Ascending aorta (tissue), 2 donors: ENCODE measurements at regions not wholly inside any gene's neighbourhood (a gene's known extent, or its start where the extent isn't known, plus 50 kb on each side); places are given as distances from the start of the nearest gene placed in this dataset.

Experiments used
- DNase-seq, 2 donors: peaks; one replicate each; pipeline ENCODE4 v3.0.0-alpha.2; 2019; ENCODE audit warnings: low spot score in 2 of 2
- H3K27ac ChIP-seq, 2 donors: fragments of 200-600 bp; sonication (generic); one replicate each; pipeline ENCODE4 v1.5.1; 2016 to 2017; ENCODE audit warnings: mild to moderate bottlenecking in 1 of 2
- H3K27me3 ChIP-seq: fragments of 200-600 bp; sonication (generic); one replicate; pipeline ENCODE4 v1.5.1; 2017
- H3K36me3 ChIP-seq, 2 donors: fragments of 200-600 bp; sonication (generic); one replicate each; pipeline ENCODE4 v1.5.1; 2016
- H3K4me1 ChIP-seq, 2 donors: fragments of 200-600 bp; sonication (generic); one replicate each; pipeline ENCODE4 v1.5.1; 2016 to 2017; ENCODE audit warnings: mild to moderate bottlenecking in 1 of 2
- H3K4me3 ChIP-seq, 2 donors: fragments of 200-600 bp; sonication (generic); one replicate each; pipeline ENCODE4 v1.5.1; 2016 to 2017; ENCODE audit warnings: mild to moderate bottlenecking in 1 of 2
- H3K9me3 ChIP-seq, 2 donors: fragments of 200-600 bp; sonication (generic); one replicate each; pipeline ENCODE4 v1.5.1; 2016
- intact Hi-C: fragments of 100-400 bp; cut with DNase I; formaldehyde crosslinking; loops from one replicate; pipeline ENCODE4 v1.15.1; 2023
- TF ChIP-seq, protein P1 (sequence below), 3 experiments: fragments of 200-600 bp in 2 of 3; fragments of 450-650 bp in 1 of 3; sonication (generic) in 2 of 3; IDR thresholded peaks; one replicate each; pipeline ENCODE4 v1.5.1; 2016 to 2019; ENCODE audit warnings: antibody characterized with exemption in 3 of 3, mild to moderate bottlenecking in 1 of 3, moderate library complexity in 1 of 3

GRCh38 chr17:45718791-45719190 is 65.3 kb upstream of the CRHR1 start:
- H3K4me3 ChIP-seq = no peak overlapping the region
- intact Hi-C loops = no loop called here
- no peak for DNase-seq
- no peaks in the 10 kb centered on the region for H3K4me1 ChIP-seq
- H3K9me3 ChIP-seq = no peaks in the 10 kb centered on the region
- H3K27me3 ChIP-seq = no peaks in the 10 kb centered on the region
- no peak overlapping the region for H3K27ac ChIP-seq
- H3K36me3 ChIP-seq = no peaks in the 10 kb centered on the region
- TF ChIP-seq, protein P1, sequence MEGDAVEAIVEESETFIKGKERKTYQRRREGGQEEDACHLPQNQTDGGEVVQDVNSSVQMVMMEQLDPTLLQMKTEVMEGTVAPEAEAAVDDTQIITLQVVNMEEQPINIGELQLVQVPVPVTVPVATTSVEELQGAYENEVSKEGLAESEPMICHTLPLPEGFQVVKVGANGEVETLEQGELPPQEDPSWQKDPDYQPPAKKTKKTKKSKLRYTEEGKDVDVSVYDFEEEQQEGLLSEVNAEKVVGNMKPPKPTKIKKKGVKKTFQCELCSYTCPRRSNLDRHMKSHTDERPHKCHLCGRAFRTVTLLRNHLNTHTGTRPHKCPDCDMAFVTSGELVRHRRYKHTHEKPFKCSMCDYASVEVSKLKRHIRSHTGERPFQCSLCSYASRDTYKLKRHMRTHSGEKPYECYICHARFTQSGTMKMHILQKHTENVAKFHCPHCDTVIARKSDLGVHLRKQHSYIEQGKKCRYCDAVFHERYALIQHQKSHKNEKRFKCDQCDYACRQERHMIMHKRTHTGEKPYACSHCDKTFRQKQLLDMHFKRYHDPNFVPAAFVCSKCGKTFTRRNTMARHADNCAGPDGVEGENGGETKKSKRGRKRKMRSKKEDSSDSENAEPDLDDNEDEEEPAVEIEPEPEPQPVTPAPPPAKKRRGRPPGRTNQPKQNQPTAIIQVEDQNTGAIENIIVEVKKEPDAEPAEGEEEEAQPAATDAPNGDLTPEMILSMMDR (IDR thresholded peaks at IDR 0.05) = no peak

DNA sequence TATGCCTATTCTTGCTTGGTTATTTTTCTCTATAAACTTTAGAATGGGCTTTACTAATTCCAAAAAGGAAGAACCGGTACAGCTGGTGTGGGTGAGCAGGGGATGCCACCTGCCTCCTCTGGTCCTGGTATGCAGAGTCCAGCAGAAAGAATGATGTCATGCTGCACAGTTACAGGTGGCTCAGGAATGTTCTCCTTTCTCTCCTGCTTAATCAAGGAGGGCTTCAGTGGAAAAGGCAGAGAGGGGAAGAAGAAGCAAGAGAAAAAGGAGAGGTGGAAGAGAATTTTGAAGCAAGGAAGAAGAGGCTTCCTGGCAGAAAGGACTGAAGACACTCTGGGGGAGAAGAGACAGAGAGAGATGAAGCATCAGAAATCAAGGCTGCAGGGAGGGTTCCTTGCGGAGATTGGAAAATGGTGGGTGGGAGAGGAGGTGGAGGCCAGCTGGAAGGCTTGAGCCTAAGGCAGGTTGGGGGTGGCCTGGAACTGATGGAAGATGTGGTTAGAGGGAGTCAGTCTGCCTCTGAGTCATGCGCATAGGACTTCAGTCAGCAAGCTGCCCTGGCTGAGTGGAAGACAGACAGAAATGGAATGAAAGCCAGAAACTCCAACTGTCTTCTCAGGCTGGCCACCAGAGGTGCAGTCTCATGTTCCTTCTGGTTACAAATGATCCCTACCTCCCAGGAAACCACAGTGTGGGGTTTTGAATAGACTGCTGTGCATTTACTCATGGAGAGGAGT is 64.6 kb upstream of the CRHR1 start:
- H3K36me3 ChIP-seq = no peaks in the 10 kb centered on the region
- H3K4me3 ChIP-seq = no peak overlapping the region
- no peaks in the 10 kb centered on the region for H3K4me1 ChIP-seq
- no peaks in the 10 kb centered on the region for H3K9me3 ChIP-seq
- H3K27me3 ChIP-seq = no peaks in the 10 kb centered on the region
- no peak overlapping the region for H3K27ac ChIP-seq
- TF ChIP-seq, protein P1 (IDR thresholded peaks at IDR 0.05) = peak in 1 of 3 experiments; percentile 14
- DNase-seq = no peak
- intact Hi-C loops = no loop called here

DNA sequence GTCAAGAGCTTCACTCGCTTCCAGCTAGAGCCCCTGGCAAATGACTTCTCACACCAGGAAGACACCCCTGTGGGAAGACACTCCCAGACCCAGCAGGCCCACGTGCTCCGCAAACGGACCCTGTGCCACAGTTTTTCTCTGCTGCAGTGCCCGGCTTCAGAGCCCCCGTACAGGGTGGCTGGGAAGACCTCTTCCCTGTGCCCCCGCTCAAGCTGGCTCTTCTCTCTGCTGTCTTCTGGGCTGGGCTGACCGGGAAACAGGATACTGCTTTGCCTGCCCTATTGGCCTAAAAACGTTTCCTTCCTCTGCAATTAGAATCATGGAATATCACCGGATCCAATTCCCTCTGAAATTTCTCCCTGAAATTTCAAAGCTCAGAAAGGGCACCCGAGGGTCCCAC is 63.7 kb upstream of the CRHR1 start:
- Histone ChIP-seq H3K36me3 (no peaks in the 10 kb centered on the region), H3K27me3 (no peaks in the 10 kb centered on the region), H3K9me3 (no peaks in the 10 kb centered on the region), H3K4me3 (no peak overlapping the region), H3K27ac (no peak overlapping the region), H3K4me1 (no peaks in the 10 kb centered on the region)
- TF ChIP-seq, protein P1 (IDR thresholded peaks at IDR 0.05) = no peak
- intact Hi-C loops = no loop called here
- no peak for DNase-seq

DNA sequence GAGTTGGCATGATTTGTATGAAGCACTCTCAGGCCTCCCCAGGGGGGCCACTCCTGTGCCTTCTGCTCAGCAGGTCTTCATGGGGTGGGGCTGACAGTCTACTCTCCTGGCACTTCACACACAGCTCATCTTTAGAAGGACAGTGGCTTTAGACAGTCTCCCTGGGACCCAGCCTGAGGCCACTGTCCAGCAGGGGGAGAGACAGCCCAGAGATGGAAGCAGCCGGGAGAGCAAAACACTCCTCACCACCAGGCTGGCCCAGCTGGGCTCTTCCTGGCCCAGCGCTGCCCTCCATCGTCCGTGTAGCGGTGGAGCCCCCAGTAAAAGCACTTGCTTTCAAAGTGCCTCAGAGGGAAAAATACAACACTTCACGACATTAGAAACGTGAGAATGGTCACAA is 62.0 kb upstream of the CRHR1 start:
- Histone ChIP-seq H3K27ac (no peak overlapping the region), H3K36me3 (no peaks in the 10 kb centered on the region), H3K4me3 (no peak overlapping the region), H3K27me3 (no peaks in the 10 kb centered on the region), H3K4me1 (no peaks in the 10 kb centered on the region), H3K9me3 (no peaks in the 10 kb centered on the region)
- TF ChIP-seq, protein P1 (IDR thresholded peaks at IDR 0.05) = no peak
- intact Hi-C loops = no loop called here
- no peak for DNase-seq

DNA sequence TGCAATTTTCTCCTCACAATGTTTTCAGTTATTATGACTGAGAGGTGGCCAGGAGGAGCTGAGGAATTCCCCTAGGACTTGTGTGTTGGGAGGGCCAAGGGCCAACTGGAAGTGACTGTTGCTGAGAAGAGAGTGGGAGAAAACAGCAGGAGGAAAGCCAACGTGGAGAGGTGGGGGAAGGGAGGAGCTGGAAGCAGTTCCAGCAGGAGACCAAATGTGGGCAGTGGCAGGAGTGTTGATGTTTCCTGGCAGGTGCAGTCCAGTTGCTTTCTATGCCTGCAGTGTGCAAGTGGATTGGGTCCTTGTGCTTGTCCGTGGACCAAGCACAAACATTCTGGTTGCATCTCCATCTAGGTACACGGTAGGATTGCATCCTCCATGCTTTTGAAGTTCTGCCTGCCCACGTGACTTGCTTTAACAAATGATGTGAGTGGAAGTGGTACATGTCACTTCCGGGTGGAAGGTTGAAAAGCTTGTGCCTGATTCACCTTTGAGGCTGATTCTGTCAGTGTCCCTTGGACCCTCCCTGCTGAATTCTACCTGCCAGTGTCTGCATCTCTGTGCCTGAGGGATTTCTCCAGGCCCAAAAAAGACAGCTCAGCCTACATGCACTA is 54.7 kb upstream of the CRHR1 start:
- no peak for DNase-seq
- no peak overlapping the region for H3K27ac ChIP-seq
- intact Hi-C loops = no loop called here
- H3K4me1 ChIP-seq = no peaks in the 10 kb centered on the region
- no peaks in the 10 kb centered on the region for H3K27me3 ChIP-seq
- H3K36me3 ChIP-seq = no peaks in the 10 kb centered on the region
- H3K9me3 ChIP-seq = peaks cover 0 to 9% of the 10 kb centered on the region in 2 donors
- H3K4me3 ChIP-seq = no peak overlapping the region
- TF ChIP-seq, protein P1 (IDR thresholded peaks at IDR 0.05) = no peak
